ENCODE measurements at regions not wholly inside any gene's neighbourhood (a gene's known extent, or its start where the extent isn't known, plus 50 kb on each side); places are given as distances from the start of the nearest gene placed in this dataset.
A peak's percentile ranks its signal among the peaks of the same experiment; 100 is the strongest.
"Not testable (repeated sequence)": the region's sequence is repeated elsewhere in the genome, so short reads cannot be mapped to it uniquely, and the experiment has no call there.

GRCh38 chr3:125831005-125831750 lies 137.8 kb upstream of the ROPN1B start:
- ATAC-seq = not testable (repeated sequence)

GRCh38 chr3:125835562-125835961 lies 133.4 kb upstream of the ROPN1B start:
- not testable (repeated sequence) for ATAC-seq

GRCh38 chr3:125836011-125836551 lies 132.9 kb upstream of the ROPN1B start:
- not testable (repeated sequence) for ATAC-seq

- not testable (repeated sequence) for ATAC-seq
These were observed 132.2 kb upstream of the ROPN1B start for GRCh38 chr3:125836786-125837185.

GRCh38 chr3:125838857-125839256 lies 130.1 kb upstream of the ROPN1B start:
- not testable (repeated sequence) for ATAC-seq

GRCh38 chr3:125840465-125840864 lies 128.5 kb upstream of the ROPN1B start:
- ATAC-seq = not testable (repeated sequence)

GRCh38 chr3:125847966-125848365 lies 121.0 kb upstream of the ROPN1B start:
- not testable (repeated sequence) for ATAC-seq

GRCh38 chr3:125855006-125855405 lies 114.0 kb upstream of the ROPN1B start:
- ATAC-seq = not testable (repeated sequence)

GRCh38 chr3:125860547-125860946 lies 108.4 kb upstream of the ROPN1B start:
- not testable (repeated sequence) for ATAC-seq

- not testable (repeated sequence) for ATAC-seq
These were observed 106.1 kb upstream of the ROPN1B start for GRCh38 chr3:125862841-125863254.

GRCh38 chr3:125864532-125864931 lies 104.4 kb upstream of the ROPN1B start:
- not testable (repeated sequence) for ATAC-seq

- ATAC-seq = not testable (repeated sequence)
These were observed 83.0 kb upstream of the ROPN1B start for GRCh38 chr3:125886006-125886405.

- not testable (repeated sequence) for ATAC-seq
These were observed 69.8 kb upstream of the ROPN1B start for GRCh38 chr3:125899181-125899580.

- not testable (repeated sequence) for ATAC-seq
These were observed 67.5 kb upstream of the ROPN1B start for GRCh38 chr3:125901473-125901872.

GRCh38 chr3:125903780-125904455 lies 65.1 kb upstream of the ROPN1B start:
- not testable (repeated sequence) for ATAC-seq

GRCh38 chr3:125907279-125907678 lies 61.7 kb upstream of the ROPN1B start:
- not testable (repeated sequence) for ATAC-seq

- ATAC-seq = not testable (repeated sequence)
These were observed 58.1 kb upstream of the ROPN1B start for GRCh38 chr3:125910851-125911250.

- ATAC-seq = not testable (repeated sequence)
These were observed 54.2 kb upstream of the ROPN1B start for GRCh38 chr3:125914608-125915436.

- not testable (repeated sequence) for ATAC-seq
These were observed 53.6 kb upstream of the ROPN1B start for GRCh38 chr3:125915437-125915787.

GRCh38 chr3:125915792-125916375 lies 53.1 kb upstream of the ROPN1B start:
- peak; percentile 71 to 77 for ATAC-seq

GRCh38 chr3:125916376-125916978 lies 52.5 kb upstream of the ROPN1B start:
- peak; percentile 88 to 91 for ATAC-seq

- ATAC-seq = not testable (repeated sequence)
These were observed 51.9 kb upstream of the ROPN1B start for GRCh38 chr3:125917020-125917549.
